SKM-1 treated with dmso at 0.1 percent for 144 hours (cell line): ENCODE measurements at regions not wholly inside any gene's neighbourhood (a gene's known extent, or its start where the extent isn't known, plus 50 kb on each side); places are given as distances from the start of the nearest gene placed in this dataset.
"Not testable (repeated sequence)": the region's sequence is repeated elsewhere in the genome, so short reads cannot be mapped to it uniquely, and the experiment has no call there.

Experiments
- DNase-seq: peaks from one replicate; lab custom pipeline; 2025; ENCODE audit not compliant: unreplicated experiment; lab: John Stamatoyannopoulos, UW

- DNase-seq = peak; percentile 2
Observed at GRCh38 chr7:65722361-65722792, 150.5 kb upstream of the VKORC1L1 start.

GRCh38 chr7:65727182-65727581 lies 145.7 kb upstream of the VKORC1L1 start:
- DNase-seq = not testable (repeated sequence)

- no peak for DNase-seq
Observed at GRCh38 chr7:65731129-65731528, 141.7 kb upstream of the VKORC1L1 start.

GRCh38 chr7:65731562-65732035 lies 141.3 kb upstream of the VKORC1L1 start:
- no peak for DNase-seq

DNA sequence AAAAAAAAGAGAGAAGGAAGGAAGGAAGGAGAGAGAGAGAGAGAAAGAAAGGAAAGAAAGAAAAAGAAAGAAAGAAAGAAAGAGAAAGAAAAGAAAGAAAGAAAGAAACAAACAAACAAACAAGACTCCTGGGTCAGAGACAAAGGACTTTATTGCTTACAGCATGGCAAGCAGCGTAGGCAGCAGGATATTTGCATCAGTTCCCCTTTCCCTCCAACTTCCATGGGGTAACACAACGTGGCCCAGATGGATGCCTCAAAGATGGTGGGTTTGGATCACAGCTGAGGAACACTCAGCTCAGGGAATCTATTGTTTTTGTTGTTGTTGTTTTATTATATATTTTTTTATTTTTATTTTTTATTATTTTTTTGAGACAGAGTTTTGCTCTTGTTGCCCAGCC lies 128.5 kb upstream of the VKORC1L1 start:
- DNase-seq = no peak

DNA sequence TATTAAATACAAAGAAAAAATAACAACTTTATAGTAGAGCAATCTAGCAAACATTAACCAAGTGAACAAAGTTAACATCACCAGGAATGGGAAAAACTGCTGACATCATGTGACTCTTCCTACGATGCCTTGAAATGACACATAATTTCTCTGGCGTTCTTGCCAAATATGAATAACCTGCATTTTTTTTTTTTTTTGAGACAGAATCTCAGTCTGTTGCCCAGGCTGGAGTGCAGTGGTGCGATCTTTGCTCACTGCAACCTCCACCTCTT lies 126.5 kb upstream of the VKORC1L1 start:
- no peak for DNase-seq

- DNase-seq = no peak
Observed at GRCh38 chr7:65749039-65749438, 123.8 kb upstream of the VKORC1L1 start.

DNA sequence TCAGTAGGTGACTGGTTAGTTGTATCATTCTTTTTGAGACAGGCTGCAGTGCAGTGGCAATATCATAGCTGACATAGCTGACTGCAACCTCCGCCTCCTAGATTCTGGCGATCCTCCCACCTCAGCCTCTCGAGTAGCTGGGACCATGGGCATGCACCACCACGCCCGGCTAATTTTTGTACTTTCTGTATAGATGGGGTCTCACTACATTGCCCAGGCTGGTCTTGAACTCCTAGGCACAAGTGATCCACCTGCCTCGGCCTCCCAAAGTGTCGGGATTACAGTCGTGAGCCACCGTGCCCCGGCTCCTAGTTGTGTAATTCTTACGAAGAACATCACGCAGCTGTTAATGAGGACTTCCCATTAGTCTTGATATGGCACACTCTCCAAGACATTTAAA lies 123.4 kb upstream of the VKORC1L1 start:
- DNase-seq = no peak

DNA sequence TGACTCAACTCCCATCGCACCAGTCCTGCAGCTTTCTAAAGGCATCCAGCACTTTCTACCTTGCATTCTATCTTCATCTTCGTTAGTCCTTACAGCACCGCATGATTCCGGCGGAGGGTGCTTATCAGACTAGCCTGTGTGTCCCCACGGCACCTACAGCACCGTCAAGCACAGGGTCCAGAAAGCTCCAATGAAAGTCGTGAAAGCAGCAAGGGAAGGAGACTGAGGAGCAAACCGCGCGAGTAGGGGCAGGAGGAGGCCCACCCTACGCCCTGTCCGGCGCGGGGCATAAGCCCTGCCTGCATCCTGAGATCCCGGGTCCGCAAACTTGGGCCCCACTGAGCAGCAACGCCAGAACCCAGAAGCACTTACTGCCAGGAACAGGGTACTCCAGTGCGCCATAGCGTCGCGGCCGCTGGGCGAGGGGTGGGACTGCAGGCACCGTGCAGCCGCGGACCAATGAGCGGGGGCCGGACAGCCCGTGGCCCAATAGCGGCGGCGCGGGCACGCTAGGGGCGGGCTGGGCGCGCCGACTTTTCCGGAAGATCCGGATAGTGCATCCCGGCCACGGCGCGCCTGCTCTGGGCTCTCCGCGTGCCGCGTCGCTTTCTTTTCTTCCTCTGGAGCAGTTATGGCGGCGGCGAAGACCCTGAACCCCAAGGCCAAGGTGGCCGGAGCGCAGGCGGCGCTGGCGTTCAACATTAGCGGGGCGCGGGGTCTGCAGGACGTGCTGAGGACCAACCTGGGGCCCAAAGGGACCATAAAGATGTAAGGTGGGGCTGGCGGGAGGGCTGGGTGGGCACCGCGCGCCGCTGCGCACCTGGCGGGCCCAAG lies 122.1 kb upstream of the VKORC1L1 start:
- DNase-seq = peak; percentile 90

- DNase-seq = not testable (repeated sequence)
Observed at GRCh38 chr7:65754070-65754469, 118.8 kb upstream of the VKORC1L1 start.

DNA sequence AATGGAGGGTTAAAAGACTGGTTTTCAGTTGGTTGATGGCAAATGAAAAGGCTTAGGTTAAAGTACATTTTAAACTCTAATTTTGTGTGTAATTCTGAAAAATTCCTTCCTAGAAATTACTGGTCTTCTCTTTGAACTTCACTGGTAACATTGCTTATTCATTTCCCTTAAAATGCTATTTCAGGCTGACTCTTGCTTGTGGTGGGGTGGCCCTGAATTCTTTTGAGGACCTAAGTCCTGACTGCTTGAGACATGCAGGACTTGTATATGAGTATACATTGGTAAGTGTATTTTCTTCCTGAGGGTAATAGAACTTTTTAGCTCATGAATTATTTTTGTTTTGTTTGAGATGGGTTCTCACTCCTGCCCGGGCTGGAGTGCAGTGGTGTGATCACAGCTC lies 113.9 kb upstream of the VKORC1L1 start:
- not testable (repeated sequence) for DNase-seq

DNA sequence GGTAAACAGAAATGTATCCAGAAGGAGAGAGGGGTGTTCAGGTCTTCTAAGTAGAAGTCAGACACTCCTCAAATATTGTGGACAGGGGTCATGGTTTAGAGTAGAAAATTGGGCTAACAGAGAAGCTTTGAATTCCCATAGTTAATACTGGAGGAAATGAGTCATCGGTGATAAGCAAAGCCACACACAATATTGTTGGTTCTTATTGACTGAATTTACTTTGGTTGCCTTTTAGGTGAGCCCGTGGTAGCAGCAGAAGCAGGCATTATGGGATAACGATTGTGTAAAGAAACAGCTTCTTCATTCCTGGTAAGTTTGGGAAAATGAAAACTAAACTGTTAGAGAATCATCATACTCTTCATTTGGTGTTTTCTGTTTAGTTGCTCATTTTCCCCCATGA lies 110.2 kb upstream of the VKORC1L1 start:
- DNase-seq = not testable (repeated sequence)

GRCh38 chr7:65763114-65763513 lies 109.8 kb upstream of the VKORC1L1 start:
- not testable (repeated sequence) for DNase-seq

DNA sequence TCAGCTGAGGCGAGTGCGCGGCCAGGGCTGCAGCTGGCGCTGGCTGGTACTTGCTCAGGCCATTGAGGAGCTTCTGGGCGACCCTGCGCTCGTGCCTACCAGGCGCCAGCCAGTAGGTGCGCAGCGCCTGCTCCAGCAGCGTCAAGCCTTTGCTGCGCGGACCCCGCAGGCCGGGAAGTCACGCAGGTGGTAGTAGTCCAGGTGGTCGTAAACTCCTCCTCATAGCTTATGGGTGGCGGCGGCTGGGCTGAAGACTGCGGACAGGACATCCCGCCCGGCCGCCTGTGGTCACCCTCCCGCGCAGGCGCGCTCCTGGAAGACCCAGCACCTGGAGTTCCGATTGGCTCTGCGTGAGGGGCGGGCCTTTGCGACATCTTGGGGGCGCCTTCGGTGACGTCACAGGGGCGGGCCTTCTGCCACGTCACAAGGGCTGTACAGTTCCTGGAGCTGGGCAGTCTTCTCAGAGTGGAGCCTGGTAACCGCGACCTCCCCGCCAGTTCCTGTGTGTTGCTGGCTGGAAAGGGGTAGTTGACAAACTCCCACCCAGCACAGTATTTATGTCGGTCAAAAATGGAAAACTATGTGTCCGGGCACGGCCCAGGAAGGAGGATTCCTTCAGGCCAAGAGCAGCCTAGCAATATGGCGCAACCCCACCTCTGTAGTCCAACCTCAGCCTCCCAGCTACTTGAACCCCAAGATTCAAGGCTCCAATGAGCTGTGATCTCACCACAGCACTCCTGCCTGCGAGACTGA lies 102.2 kb upstream of the VKORC1L1 start:
- peak; percentile 76 for DNase-seq

DNA sequence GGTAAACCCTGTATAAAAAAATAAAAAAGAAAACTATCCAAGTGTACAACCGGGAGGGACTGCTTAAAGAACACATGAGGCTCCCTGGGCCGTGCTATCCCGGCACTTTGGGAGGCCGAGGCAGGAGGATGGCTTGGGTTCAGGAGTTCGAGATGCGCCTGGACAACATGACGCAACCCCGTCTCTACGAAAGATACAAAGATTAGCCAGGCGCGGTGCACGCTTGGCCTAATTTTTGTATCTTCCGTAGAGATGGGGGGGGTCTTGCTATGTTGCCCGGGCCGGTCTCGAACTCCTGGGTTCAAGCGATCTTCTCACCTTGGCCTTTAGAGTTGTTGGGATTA lies 101.7 kb upstream of the VKORC1L1 start:
- not testable (repeated sequence) for DNase-seq

- DNase-seq = not testable (repeated sequence)
Observed at GRCh38 chr7:65776677-65777076, 96.2 kb upstream of the VKORC1L1 start.

- DNase-seq = not testable (repeated sequence)
Observed at GRCh38 chr7:65789943-65790342, 82.9 kb upstream of the VKORC1L1 start.

DNA sequence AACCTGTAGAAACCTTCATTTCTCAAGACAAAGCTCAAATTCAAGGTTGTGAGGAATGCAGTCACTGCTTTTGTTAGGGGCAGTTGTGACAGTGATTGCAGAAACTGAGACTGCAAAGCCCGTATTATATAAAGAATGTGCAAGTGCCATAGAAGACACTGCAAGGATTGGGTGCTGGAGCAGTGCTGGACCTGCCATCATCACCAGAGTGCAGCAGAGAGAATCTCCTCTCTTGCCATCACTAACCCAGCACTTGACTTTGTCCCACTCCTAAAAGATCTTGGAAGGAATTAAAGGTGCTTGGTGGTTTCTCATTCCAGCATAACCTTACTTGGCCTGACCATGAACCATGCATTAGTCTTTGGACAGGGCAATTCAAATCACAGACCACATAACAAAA lies 81.1 kb upstream of the VKORC1L1 start:
- DNase-seq = not testable (repeated sequence)

- not testable (repeated sequence) for DNase-seq
Observed at GRCh38 chr7:65792726-65793125, 80.1 kb upstream of the VKORC1L1 start.

GRCh38 chr7:65794671-65795391 lies 78.0 kb upstream of the VKORC1L1 start:
- DNase-seq = not testable (repeated sequence)

- not testable (repeated sequence) for DNase-seq
Observed at GRCh38 chr7:65795392-65795716, 77.5 kb upstream of the VKORC1L1 start.

- no peak for DNase-seq
Observed at GRCh38 chr7:65796205-65796604, 76.7 kb upstream of the VKORC1L1 start.
